Prostate gland (tissue), 2 donors: ENCODE measurements at regions not wholly inside any gene's neighbourhood (a gene's known extent, or its start where the extent isn't known, plus 50 kb on each side); places are given as distances from the start of the nearest gene placed in this dataset.

Source experiments
- CTCF ChIP-seq, 4 experiments: fragments of 200-600 bp in 2 of 4; fragments of 450-650 bp in 2 of 4; sonication (generic) in 2 of 4; IDR thresholded peaks; 1 replicate in 3 of 4; 2 replicates in 1 of 4; pipeline ENCODE4 v1.5.1; 2016 to 2019; ENCODE audit warnings: antibody characterized with exemption in 4 of 4, mild to moderate bottlenecking in 2 of 4, moderate library complexity in 2 of 4
- POLR2A ChIP-seq: fragments of 450-650 bp; IDR thresholded peaks from one replicate; pipeline ENCODE4 v1.6.1; 2016; ENCODE audit warnings: antibody characterized with exemption, mild to moderate bottlenecking
- POLR2AphosphoS5 ChIP-seq: sonication (generic); formaldehyde crosslinking; IDR thresholded peaks from one replicate; pipeline ENCODE4 v1.6.1; 2017; ENCODE audit warnings: antibody characterized with exemption

DNA sequence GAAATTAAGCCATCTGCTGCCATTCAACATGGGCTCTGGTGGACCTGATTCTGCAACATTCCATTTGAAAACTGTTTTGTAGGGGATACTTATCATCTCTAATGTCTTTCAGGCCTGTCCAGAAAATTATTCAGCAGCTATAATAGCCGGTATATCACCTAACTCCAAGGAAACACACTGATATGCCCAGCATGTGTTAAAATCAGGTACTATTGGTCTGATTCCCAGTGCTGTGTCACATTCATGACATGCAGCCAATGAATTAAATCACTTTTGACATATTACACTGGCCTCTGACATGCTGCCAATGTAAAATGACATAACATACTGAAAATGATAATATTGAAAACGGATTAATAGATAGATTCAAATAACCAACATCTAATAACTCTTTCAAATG, 60.5 kb upstream of the IRX5 start:
- TF ChIP-seq POLR2A = no peak
- no peak for TF ChIP-seq CTCF (IDR thresholded peaks at IDR 0.05)
- TF ChIP-seq POLR2AphosphoS5 = no peak
